PC-3 (cell line): ENCODE measurements at regions not wholly inside any gene's neighbourhood (a gene's known extent, or its start where the extent isn't known, plus 50 kb on each side); places are given as distances from the start of the nearest gene placed in this dataset.
"Not testable (repeated sequence)": the region's sequence is repeated elsewhere in the genome, so short reads cannot be mapped to it uniquely, and the experiment has no call there.

Source experiments
- ATAC-seq: fragments of 200-7000 bp; cut with Tn5 transposase; 2 replicates; pipeline ENCODE4 v1.9.1; 2020; ENCODE audit warnings: mild to moderate bottlenecking, moderate library complexity
- BruUV-seq: library from RNA; stranded (reverse); fragments of 400-500 nt; replicated peaks from 2 replicates; lab custom pipeline; 2021; lab: Mats Ljungman, UMichigan
- CTCF ChIA-PET: fragments of 300-600 bp; sonication (Branson Sonifier 250); formaldehyde crosslinking; loops from one replicate; lab custom pipeline; 2022; ENCODE audit warnings: antibody characterized with exemption; lab: Charles Lee
- POLR2A ChIA-PET: fragments of 300-600 bp; sonication (Branson Sonifier 250); formaldehyde crosslinking; loops from one replicate; lab custom pipeline; 2022; ENCODE audit warnings: antibody characterized with exemption; ENCODE audit not compliant: unreplicated experiment; lab: Charles Lee
- DNase-seq: peaks from one replicate; pipeline ENCODE4 v3.0.0-alpha.2; 2015
- H2AFZ ChIP-seq: fragments of 300-600 bp; sonication (generic); 2 replicates; pipeline ENCODE4 v1.6.0; 2016; ENCODE audit warnings: antibody characterized with exemption, low read length
- H3F3A ChIP-seq: fragments of 300-600 bp; sonication (generic); one replicate; pipeline ENCODE4 v1.6.0; 2017; ENCODE audit warnings: antibody characterized with exemption, low read length, control low read depth, mild to moderate bottlenecking; ENCODE audit not compliant: unreplicated experiment
- H3K27ac ChIP-seq: fragments of 300-600 bp; sonication (generic); 2 replicates; pipeline ENCODE4 v1.5.1; 2016; ENCODE audit warnings: mild to moderate bottlenecking, low read length
- H3K27me3 ChIP-seq: fragments of 300-600 bp; sonication (generic); 2 replicates; pipeline ENCODE4 v1.6.1; 2016; ENCODE audit warnings: low read length, mixed read lengths
- H3K36me3 ChIP-seq: fragments of 300-600 bp; sonication (generic); 2 replicates; pipeline ENCODE4 v1.6.1; 2016; ENCODE audit warnings: low read depth, mixed run types, low read length, mixed read lengths
- H3K4me1 ChIP-seq: fragments of 300-600 bp; sonication (generic); 2 replicates; pipeline ENCODE4 v1.5.1; 2016; ENCODE audit warnings: low read length; ENCODE audit not compliant: insufficient read depth
- H3K4me2 ChIP-seq: fragments of 300-600 bp; sonication (generic); 2 replicates; pipeline ENCODE4 v1.6.0; 2016; ENCODE audit warnings: low read length
- H3K4me3 ChIP-seq: fragments of 300-600 bp; sonication (generic); 2 replicates; pipeline ENCODE4 v1.5.1; 2016; ENCODE audit warnings: mild to moderate bottlenecking, low read length, mixed read lengths
- H3K79me2 ChIP-seq: fragments of 300-600 bp; sonication (generic); 2 replicates; pipeline ENCODE4 v1.6.1; 2017; ENCODE audit warnings: low read length, mixed read lengths
- H3K9ac ChIP-seq: fragments of 300-600 bp; sonication (generic); 2 replicates; pipeline ENCODE4 v1.6.0; 2016; ENCODE audit warnings: mild to moderate bottlenecking, low read length
- H3K9me2 ChIP-seq: fragments of 300-600 bp; sonication (generic); replicated peaks from 2 replicates; pipeline ENCODE4 v1.6.1; 2016; ENCODE audit warnings: mixed run types, low read length, mixed read lengths
- H3K9me3 ChIP-seq: fragments of 300-600 bp; sonication (generic); 2 replicates; pipeline ENCODE4 v1.6.1; 2016; ENCODE audit warnings: low read length, mixed read lengths
- H4K20me1 ChIP-seq: fragments of 300-600 bp; sonication (generic); 2 replicates; pipeline ENCODE4 v1.6.1; 2016; ENCODE audit warnings: low read length, mixed read lengths
- CTCF ChIP-seq: fragments of 300-600 bp; sonication (generic); conservative IDR thresholded peaks from 2 replicates; pipeline ENCODE4 v1.5.1; 2017; ENCODE audit warnings: antibody characterized with exemption, low read depth, mild to moderate bottlenecking, low read length
- EZH2 ChIP-seq: fragments of 300-600 bp; sonication (generic); IDR thresholded peaks from one replicate; pipeline ENCODE4 v1.6.1; 2017; ENCODE audit warnings: antibody characterized with exemption, mild to moderate bottlenecking, low read length; ENCODE audit not compliant: unreplicated experiment
- EZH2phosphoT487 ChIP-seq: fragments of 300-600 bp; sonication (generic); IDR thresholded peaks from 2 replicates; pipeline ENCODE4 v1.6.1; 2018; ENCODE audit warnings: mild to moderate bottlenecking, antibody characterized with exemption, low read length, borderline replicate concordance
- intact Hi-C: fragments of 100-400 bp; cut with micrococcal nuclease; formaldehyde crosslinking; loops from 2 replicates; pipeline ENCODE4 v1.9.0; 2023

DNA sequence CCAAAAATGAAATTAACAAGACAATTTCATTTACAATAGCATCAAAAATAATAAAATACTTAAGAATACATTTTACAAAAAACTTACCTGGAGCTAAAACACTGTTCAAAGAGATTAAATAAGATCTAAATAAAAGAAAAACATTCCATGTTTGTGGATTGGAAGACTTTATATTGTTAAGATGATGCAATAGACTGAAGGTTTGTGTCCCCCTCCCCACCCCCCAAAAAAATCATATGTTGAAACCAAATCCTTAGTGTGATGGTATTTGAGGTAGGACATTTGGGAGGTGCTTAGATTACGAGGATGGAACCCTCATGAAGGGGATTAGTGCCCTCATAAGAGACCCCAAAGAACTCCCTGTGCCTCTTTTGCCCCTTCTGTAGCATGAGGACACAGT lies 117.6 kb downstream of the ZNF467 start:
- POLR2A ChIA-PET: no interaction called here
- no TSS peak for BruUV-seq
- H3K9me3 ChIP-seq: no peaks in the 10 kb centered on the region
- no peaks in the 10 kb centered on the region for H3K36me3 ChIP-seq
- no peak for TF ChIP-seq EZH2phosphoT487
- TF ChIP-seq CTCF: no peak
- TF ChIP-seq EZH2: no peak
- no peak overlapping the region for H3K4me3 ChIP-seq
- no peak for ATAC-seq
- no peak overlapping the region for H3K9ac ChIP-seq
- no peaks in the 10 kb centered on the region for H3K9me2 ChIP-seq
- CTCF ChIA-PET: no interaction called here
- no peaks in the 10 kb centered on the region for H4K20me1 ChIP-seq
- H3K4me1 ChIP-seq: no peaks in the 10 kb centered on the region
- H2AFZ ChIP-seq: no peak overlapping the region
- H3K79me2 ChIP-seq: no peaks in the 10 kb centered on the region
- no peaks in the 10 kb centered on the region for H3F3A ChIP-seq
- no peak for DNase-seq
- no peak overlapping the region for H3K4me2 ChIP-seq
- H3K27me3 ChIP-seq: no peaks in the 10 kb centered on the region
- no peak overlapping the region for H3K27ac ChIP-seq
- intact Hi-C loops: no loop called here

DNA sequence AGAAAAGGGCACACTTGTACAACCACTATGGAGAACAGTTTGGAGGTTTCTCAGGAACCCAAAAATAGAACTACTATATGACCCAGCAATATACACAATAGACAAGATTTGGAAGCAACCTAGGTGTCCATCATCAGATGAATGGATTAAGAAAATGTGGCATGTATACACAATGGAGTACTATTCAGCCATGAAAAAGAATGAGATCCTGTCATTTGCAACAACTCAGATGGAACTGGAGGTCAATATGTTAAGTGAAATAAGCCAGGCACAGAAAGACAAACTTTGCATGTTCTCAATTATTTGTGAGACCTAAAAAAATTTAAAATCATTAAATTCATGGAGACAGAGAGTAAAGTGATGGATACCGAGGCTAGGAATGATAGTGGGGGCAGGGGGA lies 118.8 kb downstream of the ZNF467 start:
- Histone ChIP-seq H3K4me2 (no peak overlapping the region), H3K79me2 (no peaks in the 10 kb centered on the region), H2AFZ (no peak overlapping the region), H4K20me1 (no peaks in the 10 kb centered on the region), H3K4me1 (no peaks in the 10 kb centered on the region), H3K9ac (no peak overlapping the region), H3F3A (no peaks in the 10 kb centered on the region), H3K4me3 (no peak overlapping the region), H3K36me3 (no peaks in the 10 kb centered on the region), H3K9me2 (no peaks in the 10 kb centered on the region), H3K27me3 (no peaks in the 10 kb centered on the region), H3K27ac (no peak overlapping the region), H3K9me3 (no peaks in the 10 kb centered on the region)
- intact Hi-C loops: no loop called here
- ChIA-PET POLR2A (no interaction called here), CTCF (no interaction called here)
- ATAC-seq (no peak), DNase-seq (no peak)
- BruUV-seq: no TSS peak
- TF ChIP-seq EZH2phosphoT487: no peak
- no peak for TF ChIP-seq CTCF
- TF ChIP-seq EZH2: no peak

DNA sequence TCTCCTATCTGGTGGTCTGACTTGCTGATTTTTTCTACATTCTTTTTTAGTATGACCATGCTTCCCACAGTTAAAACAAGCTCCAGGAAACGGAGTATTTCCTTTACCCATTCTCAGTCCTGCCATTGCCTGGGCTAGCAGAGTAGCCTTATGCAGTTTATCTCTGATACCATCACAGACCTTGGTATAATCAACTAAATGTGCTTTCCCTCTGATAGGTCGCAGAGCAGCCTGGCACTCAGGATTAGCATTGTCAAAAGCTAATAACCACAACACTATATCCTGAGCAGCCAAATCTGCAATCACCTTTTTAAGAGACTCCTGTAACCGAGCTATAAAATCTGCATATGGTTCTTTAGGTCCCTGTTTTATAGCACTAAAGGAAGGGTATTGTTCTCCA lies 123.2 kb downstream of the ZNF467 start:
- H4K20me1 ChIP-seq, H3K9ac ChIP-seq, H2AFZ ChIP-seq, H3K4me2 ChIP-seq, H3K9me3 ChIP-seq, H3K4me1 ChIP-seq, CTCF ChIA-PET, DNase-seq, BruUV-seq, H3K27me3 ChIP-seq, H3K36me3 ChIP-seq, H3K79me2 ChIP-seq, POLR2A ChIA-PET, H3K4me3 ChIP-seq, ATAC-seq, H3K27ac ChIP-seq, intact Hi-C loops, H3K9me2 ChIP-seq, H3F3A ChIP-seq: not testable (repeated sequence)
